ENCODE measurements at regions not wholly inside any gene's neighbourhood (a gene's known extent, or its start where the extent isn't known, plus 50 kb on each side); places are given as distances from the start of the nearest gene placed in this dataset.

- no peak for DNase-seq
Observed at GRCh38 chr6:117169781-117170281, 95.5 kb upstream of the VGLL2 start.

- no peak for DNase-seq
Observed at GRCh38 chr6:117174835-117175360, 90.5 kb upstream of the VGLL2 start.

- DNase-seq: no peak
Observed at GRCh38 chr6:117188627-117189201, 76.6 kb upstream of the VGLL2 start.

GRCh38 chr6:117191009-117191408, 74.3 kb upstream of the VGLL2 start:
- no peak for DNase-seq

GRCh38 chr6:117191448-117191847, 73.9 kb upstream of the VGLL2 start:
- DNase-seq: no peak

- no peak for DNase-seq
Observed at GRCh38 chr6:117194271-117194670, 71.1 kb upstream of the VGLL2 start.

GRCh38 chr6:117194978-117195377, 70.4 kb upstream of the VGLL2 start:
- DNase-seq: no peak

- no peak for DNase-seq
Observed at GRCh38 chr6:117195728-117196127, 69.6 kb upstream of the VGLL2 start.

GRCh38 chr6:117200067-117200466, 65.3 kb upstream of the VGLL2 start:
- DNase-seq: no peak

GRCh38 chr6:117204903-117205302, 60.5 kb upstream of the VGLL2 start:
- no peak for DNase-seq

- no peak for DNase-seq
Observed at GRCh38 chr6:117205876-117206275, 59.5 kb upstream of the VGLL2 start.

GRCh38 chr6:117206522-117206921, 58.8 kb upstream of the VGLL2 start:
- no peak for DNase-seq

GRCh38 chr6:117206944-117207687, 58.2 kb upstream of the VGLL2 start:
- DNase-seq: no peak

GRCh38 chr6:117210279-117210678, 55.1 kb upstream of the VGLL2 start:
- no peak for DNase-seq

GRCh38 chr6:117215353-117216090, 49.8 kb upstream of the VGLL2 start:
- DNase-seq: no peak
